ENCODE measurements at regions not wholly inside any gene's neighbourhood (a gene's known extent, or its start where the extent isn't known, plus 50 kb on each side); places are given as distances from the start of the nearest gene placed in this dataset.

DNA sequence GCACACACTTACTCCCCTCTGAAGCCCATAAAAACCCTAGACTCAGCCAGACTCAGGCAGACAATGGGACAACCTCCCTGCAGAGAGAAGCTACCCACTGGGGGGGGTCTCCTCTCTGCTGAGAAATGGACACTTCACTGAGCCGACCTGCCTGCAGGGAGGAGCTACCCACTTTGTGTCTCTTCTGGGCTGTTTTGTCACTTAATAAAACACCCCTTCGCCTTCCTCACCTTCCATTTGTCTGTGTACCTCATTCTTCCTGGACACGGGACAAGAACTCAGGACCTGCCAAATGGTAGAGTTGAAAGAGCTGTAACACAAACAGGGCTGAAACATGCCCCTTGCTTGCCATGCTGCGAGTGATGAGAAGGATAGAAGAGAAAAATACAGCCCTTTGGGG, 151.7 kb upstream of the HDDC2 start:
- H3K36me3 Mint-ChIP-seq (ENCODE audit: low read depth): peaks cover 53% of the 10 kb centered on the region
- peak; percentile 21 for DNase-seq (ENCODE audit: low spot score)
- H3K4me1 ChIP-seq (ENCODE audit: insufficient read depth): no peaks in the 10 kb centered on the region
- no peaks in the 10 kb centered on the region for H4K20me1 ChIP-seq (replicated peaks; ENCODE audit: insufficient read depth)
- no peaks in the 10 kb centered on the region for H3K9me2 ChIP-seq (ENCODE audit: insufficient read depth)
- H3K9me3 Mint-ChIP-seq: peaks cover 81% of the 10 kb centered on the region
- no peak overlapping the region for H3K27ac Mint-ChIP-seq
- no peaks in the 10 kb centered on the region for H3K79me2 ChIP-seq (replicated peaks; ENCODE audit: insufficient read depth)
- no peak overlapping the region for H3K4me3 Mint-ChIP-seq
- no peaks in the 10 kb centered on the region for H3F3A ChIP-seq (replicated peaks; ENCODE audit: low read depth)
- no peaks in the 10 kb centered on the region for H3K27me3 ChIP-seq (ENCODE audit: insufficient read depth)
- no peak overlapping the region for H3K4me2 ChIP-seq
- H2AFZ ChIP-seq: no peak overlapping the region
- H3K4me3 ChIP-seq: no peak overlapping the region
- ATAC-seq: no peak
- H3K4me1 Mint-ChIP-seq: no peaks in the 10 kb centered on the region
- no peak overlapping the region for H3K27ac ChIP-seq (ENCODE audit: low read depth)
- TF ChIP-seq EZH2 (IDR thresholded peaks at IDR 0.05; ENCODE audit: low read depth, unreplicated experiment) (no peak), STAT1 (IDR thresholded peaks at IDR 0.05; ENCODE audit: unreplicated experiment) (no peak), CREB1 (CRISPR knock-in tag; IDR thresholded peaks at IDR 0.05; ENCODE audit: low read depth) (no peak)
- TF ChIP-seq, protein P1, sequence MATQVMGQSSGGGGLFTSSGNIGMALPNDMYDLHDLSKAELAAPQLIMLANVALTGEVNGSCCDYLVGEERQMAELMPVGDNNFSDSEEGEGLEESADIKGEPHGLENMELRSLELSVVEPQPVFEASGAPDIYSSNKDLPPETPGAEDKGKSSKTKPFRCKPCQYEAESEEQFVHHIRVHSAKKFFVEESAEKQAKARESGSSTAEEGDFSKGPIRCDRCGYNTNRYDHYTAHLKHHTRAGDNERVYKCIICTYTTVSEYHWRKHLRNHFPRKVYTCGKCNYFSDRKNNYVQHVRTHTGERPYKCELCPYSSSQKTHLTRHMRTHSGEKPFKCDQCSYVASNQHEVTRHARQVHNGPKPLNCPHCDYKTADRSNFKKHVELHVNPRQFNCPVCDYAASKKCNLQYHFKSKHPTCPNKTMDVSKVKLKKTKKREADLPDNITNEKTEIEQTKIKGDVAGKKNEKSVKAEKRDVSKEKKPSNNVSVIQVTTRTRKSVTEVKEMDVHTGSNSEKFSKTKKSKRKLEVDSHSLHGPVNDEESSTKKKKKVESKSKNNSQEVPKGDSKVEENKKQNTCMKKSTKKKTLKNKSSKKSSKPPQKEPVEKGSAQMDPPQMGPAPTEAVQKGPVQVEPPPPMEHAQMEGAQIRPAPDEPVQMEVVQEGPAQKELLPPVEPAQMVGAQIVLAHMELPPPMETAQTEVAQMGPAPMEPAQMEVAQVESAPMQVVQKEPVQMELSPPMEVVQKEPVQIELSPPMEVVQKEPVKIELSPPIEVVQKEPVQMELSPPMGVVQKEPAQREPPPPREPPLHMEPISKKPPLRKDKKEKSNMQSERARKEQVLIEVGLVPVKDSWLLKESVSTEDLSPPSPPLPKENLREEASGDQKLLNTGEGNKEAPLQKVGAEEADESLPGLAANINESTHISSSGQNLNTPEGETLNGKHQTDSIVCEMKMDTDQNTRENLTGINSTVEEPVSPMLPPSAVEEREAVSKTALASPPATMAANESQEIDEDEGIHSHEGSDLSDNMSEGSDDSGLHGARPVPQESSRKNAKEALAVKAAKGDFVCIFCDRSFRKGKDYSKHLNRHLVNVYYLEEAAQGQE (IDR thresholded peaks at IDR 0.05; ENCODE audit: unreplicated experiment): no peak
- peaks cover 8% of the 10 kb centered on the region for H3K36me3 ChIP-seq (ENCODE audit: insufficient read depth)
- no peaks in the 10 kb centered on the region for H3K27me3 Mint-ChIP-seq (ENCODE audit: insufficient read depth, low read depth, poor library complexity)

DNA sequence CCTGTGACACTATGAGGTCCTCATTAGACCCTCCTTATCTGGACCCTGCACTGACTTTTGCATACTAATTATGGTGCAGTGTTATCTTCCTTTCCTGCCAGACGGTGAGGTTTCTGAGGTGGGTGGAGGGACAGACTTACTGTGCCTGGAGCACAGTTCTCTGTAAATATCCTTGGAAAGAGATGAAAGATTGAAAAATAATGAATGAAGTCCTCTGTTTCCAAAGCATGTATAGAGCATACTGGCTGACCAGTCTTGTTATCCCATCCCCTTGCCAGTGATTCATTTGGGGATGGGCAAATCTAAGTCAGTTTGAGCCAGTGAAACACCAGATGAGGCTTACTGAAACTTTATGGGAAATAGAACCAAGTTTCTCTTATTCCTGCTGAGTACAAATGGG, 152.6 kb upstream of the HDDC2 start:
- H3K27me3 ChIP-seq (ENCODE audit: insufficient read depth): no peaks in the 10 kb centered on the region
- TF ChIP-seq ZNF114 (CRISPR knock-in tag; IDR thresholded peaks at IDR 0.05) (no peak), STAT1 (IDR thresholded peaks at IDR 0.05; ENCODE audit: unreplicated experiment) (no peak), ZNF331 (CRISPR knock-in tag; IDR thresholded peaks at IDR 0.05; ENCODE audit: low read depth) (no peak), NANOG (IDR thresholded peaks at IDR 0.05; ENCODE audit: borderline replicate concordance) (no peak), EZH2 (IDR thresholded peaks at IDR 0.05; ENCODE audit: low read depth, unreplicated experiment) (no peak), POLR2AphosphoS5 (IDR thresholded peaks at IDR 0.05; ENCODE audit: low read depth) (no peak), EZH2phosphoT487 (IDR thresholded peaks at IDR 0.05; ENCODE audit: unreplicated experiment) (no peak), CREB1 (CRISPR knock-in tag; IDR thresholded peaks at IDR 0.05; ENCODE audit: low read depth) (no peak), JUNB (IDR thresholded peaks at IDR 0.05; ENCODE audit: unreplicated experiment) (no peak)
- TF ChIP-seq, protein P1 (IDR thresholded peaks at IDR 0.05; ENCODE audit: unreplicated experiment): no peak
- TF ChIP-seq, protein P2, sequence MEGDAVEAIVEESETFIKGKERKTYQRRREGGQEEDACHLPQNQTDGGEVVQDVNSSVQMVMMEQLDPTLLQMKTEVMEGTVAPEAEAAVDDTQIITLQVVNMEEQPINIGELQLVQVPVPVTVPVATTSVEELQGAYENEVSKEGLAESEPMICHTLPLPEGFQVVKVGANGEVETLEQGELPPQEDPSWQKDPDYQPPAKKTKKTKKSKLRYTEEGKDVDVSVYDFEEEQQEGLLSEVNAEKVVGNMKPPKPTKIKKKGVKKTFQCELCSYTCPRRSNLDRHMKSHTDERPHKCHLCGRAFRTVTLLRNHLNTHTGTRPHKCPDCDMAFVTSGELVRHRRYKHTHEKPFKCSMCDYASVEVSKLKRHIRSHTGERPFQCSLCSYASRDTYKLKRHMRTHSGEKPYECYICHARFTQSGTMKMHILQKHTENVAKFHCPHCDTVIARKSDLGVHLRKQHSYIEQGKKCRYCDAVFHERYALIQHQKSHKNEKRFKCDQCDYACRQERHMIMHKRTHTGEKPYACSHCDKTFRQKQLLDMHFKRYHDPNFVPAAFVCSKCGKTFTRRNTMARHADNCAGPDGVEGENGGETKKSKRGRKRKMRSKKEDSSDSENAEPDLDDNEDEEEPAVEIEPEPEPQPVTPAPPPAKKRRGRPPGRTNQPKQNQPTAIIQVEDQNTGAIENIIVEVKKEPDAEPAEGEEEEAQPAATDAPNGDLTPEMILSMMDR (conservative IDR thresholded peaks at IDR 0.05; ENCODE audit: low read depth in 2 of 2): no peak
- TF ChIP-seq, protein P3, sequence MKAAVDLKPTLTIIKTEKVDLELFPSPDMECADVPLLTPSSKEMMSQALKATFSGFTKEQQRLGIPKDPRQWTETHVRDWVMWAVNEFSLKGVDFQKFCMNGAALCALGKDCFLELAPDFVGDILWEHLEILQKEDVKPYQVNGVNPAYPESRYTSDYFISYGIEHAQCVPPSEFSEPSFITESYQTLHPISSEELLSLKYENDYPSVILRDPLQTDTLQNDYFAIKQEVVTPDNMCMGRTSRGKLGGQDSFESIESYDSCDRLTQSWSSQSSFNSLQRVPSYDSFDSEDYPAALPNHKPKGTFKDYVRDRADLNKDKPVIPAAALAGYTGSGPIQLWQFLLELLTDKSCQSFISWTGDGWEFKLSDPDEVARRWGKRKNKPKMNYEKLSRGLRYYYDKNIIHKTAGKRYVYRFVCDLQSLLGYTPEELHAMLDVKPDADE (IDR thresholded peaks at IDR 0.05): no peak

More for the DNA sequence above, 152.6 kb upstream of the HDDC2 start:
- no peaks in the 10 kb centered on the region for H3K4me1 ChIP-seq (ENCODE audit: insufficient read depth)
- no peak overlapping the region for H3K4me2 ChIP-seq
- peaks cover 8% of the 10 kb centered on the region for H3K36me3 ChIP-seq (ENCODE audit: insufficient read depth)
- H3K27ac ChIP-seq (ENCODE audit: low read depth): no peak overlapping the region
- Mint-ChIP-seq H3K4me3 (no peak overlapping the region), H3K4me1 (no peaks in the 10 kb centered on the region), H3K9me3 (peaks cover 85% of the 10 kb centered on the region), H3K27me3 (ENCODE audit: insufficient read depth, low read depth, poor library complexity) (no peaks in the 10 kb centered on the region), H3K36me3 (ENCODE audit: low read depth) (peaks cover 61% of the 10 kb centered on the region), H3K27ac (no peak overlapping the region)
- no peaks in the 10 kb centered on the region for H3F3A ChIP-seq (replicated peaks; ENCODE audit: low read depth)
- no peaks in the 10 kb centered on the region for H3K9me2 ChIP-seq (ENCODE audit: insufficient read depth)
- no peak overlapping the region for H3K4me3 ChIP-seq
- no peaks in the 10 kb centered on the region for H4K20me1 ChIP-seq (replicated peaks; ENCODE audit: insufficient read depth)
- H2AFZ ChIP-seq: no peak overlapping the region
- no peak for ATAC-seq
- H3K79me2 ChIP-seq (replicated peaks; ENCODE audit: insufficient read depth): no peaks in the 10 kb centered on the region
- no peak for DNase-seq (ENCODE audit: low spot score)

Data from GM23338 (cell line).